Thoracic aorta (tissue), 2 donors: ENCODE measurements at regions not wholly inside any gene's neighbourhood (a gene's known extent, or its start where the extent isn't known, plus 50 kb on each side); places are given as distances from the start of the nearest gene placed in this dataset.

Experiments used
- ATAC-seq: fragments of 150-250 bp; one replicate; pipeline ENCODE4 v1.8.0; 2017; ENCODE audit warnings: low read depth; ENCODE audit not compliant: insufficient number of reproducible peaks, low FRiP score
- DNase-seq: peaks from one replicate; pipeline ENCODE4 v3.0.0-alpha.2; 2020; ENCODE audit warnings: low spot score
- H3K27ac ChIP-seq, 2 donors: fragments of 200-600 bp; sonication (generic); 1 replicate in 1 of 2; 2 replicates in 1 of 2; pipeline ENCODE4 v1.5.1; 2016; ENCODE audit warnings: mild to moderate bottlenecking in 2 of 2, moderate library complexity in 2 of 2
- H3K27me3 ChIP-seq: fragments of 200-600 bp; sonication (generic); replicated peaks from 2 replicates; pipeline ENCODE4 v1.6.0; 2016; ENCODE audit warnings: mild to moderate bottlenecking; ENCODE audit not compliant: insufficient read depth
- H3K36me3 ChIP-seq: fragments of 200-600 bp; sonication (generic); one replicate; pipeline ENCODE4 v1.5.1; 2016
- H3K4me1 ChIP-seq, 2 donors: fragments of 200-600 bp; sonication (generic); 1 replicate in 1 of 2; 2 replicates in 1 of 2; pipeline versions ENCODE4 v1.5.1 to v1.6.0; 2016; ENCODE audit warnings: low read depth in 2 of 2, mild to moderate bottlenecking in 1 of 2; ENCODE audit not compliant: control insufficient read depth in 1 of 2
- H3K4me3 ChIP-seq: fragments of 200-600 bp; sonication (generic); 2 replicates; pipeline ENCODE4 v1.5.1; 2016; ENCODE audit warnings: mild to moderate bottlenecking
- H3K9me3 ChIP-seq: fragments of 200-600 bp; sonication (generic); 2 replicates; pipeline ENCODE4 v1.5.1; 2016
- TF ChIP-seq, protein P1 (sequence below): fragments of 200-600 bp; sonication (generic); IDR thresholded peaks from one replicate; pipeline ENCODE4 v1.5.1; 2019; ENCODE audit warnings: antibody characterized with exemption

DNA sequence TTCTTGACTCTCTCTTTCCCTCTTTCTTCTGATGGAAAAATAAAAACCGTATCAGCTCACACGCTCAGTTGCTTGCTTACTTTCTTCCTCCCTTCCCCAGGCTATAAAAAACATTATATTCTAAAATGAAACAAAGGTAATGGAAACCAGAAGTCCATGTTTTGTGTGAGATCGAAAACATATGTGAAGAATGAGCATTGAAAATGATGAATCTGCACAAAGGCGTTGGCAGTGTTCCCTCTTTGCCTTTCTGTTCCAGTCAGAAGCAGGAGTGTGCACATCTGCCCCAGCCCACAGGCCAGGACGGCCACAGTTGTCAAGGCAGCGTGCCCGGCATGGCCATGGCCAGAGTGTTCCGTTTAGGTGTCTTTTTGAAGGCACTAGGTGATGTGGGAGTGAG, 185.3 kb upstream of the USP24 start:
- ATAC-seq (no peak), DNase-seq (no peak)
- TF ChIP-seq, protein P1, sequence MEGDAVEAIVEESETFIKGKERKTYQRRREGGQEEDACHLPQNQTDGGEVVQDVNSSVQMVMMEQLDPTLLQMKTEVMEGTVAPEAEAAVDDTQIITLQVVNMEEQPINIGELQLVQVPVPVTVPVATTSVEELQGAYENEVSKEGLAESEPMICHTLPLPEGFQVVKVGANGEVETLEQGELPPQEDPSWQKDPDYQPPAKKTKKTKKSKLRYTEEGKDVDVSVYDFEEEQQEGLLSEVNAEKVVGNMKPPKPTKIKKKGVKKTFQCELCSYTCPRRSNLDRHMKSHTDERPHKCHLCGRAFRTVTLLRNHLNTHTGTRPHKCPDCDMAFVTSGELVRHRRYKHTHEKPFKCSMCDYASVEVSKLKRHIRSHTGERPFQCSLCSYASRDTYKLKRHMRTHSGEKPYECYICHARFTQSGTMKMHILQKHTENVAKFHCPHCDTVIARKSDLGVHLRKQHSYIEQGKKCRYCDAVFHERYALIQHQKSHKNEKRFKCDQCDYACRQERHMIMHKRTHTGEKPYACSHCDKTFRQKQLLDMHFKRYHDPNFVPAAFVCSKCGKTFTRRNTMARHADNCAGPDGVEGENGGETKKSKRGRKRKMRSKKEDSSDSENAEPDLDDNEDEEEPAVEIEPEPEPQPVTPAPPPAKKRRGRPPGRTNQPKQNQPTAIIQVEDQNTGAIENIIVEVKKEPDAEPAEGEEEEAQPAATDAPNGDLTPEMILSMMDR: no peak

DNA sequence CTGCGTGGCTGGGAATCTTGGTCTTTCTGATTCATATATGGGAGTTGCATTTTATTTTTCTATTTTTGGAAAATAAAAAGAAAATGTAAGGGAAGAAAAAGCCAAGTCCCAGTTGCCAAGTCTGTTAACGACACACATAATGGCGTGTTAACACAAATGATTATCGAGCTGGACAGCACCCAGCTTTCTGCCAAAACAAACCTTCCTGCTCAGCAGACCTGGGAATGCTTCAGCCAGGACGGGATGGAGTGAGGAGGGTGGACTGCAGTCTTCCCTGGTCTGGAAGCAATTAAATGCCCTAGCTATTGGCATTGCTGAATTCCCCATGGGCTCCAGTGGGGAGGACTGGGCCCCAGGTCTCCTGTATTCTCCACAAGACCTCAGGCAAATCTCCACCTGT, 184.2 kb upstream of the USP24 start:
- H3K4me3 ChIP-seq: no peak overlapping the region
- H3K36me3 ChIP-seq: no peaks in the 10 kb centered on the region
- DNase-seq (no peak), ATAC-seq (no peak)
- no peaks in the 10 kb centered on the region for H3K27me3 ChIP-seq
- TF ChIP-seq, protein P1: no peak
- no peak overlapping the region for H3K27ac ChIP-seq
- H3K9me3 ChIP-seq: peaks cover 2% of the 10 kb centered on the region
- peaks cover 0 to 6% of the 10 kb centered on the region in 2 donors for H3K4me1 ChIP-seq

More for the DNA sequence above, 185.3 kb upstream of the USP24 start:
- no peak overlapping the region for H3K27ac ChIP-seq
- no peaks in the 10 kb centered on the region for H3K36me3 ChIP-seq
- no peak overlapping the region for H3K4me3 ChIP-seq
- no peaks in the 10 kb centered on the region for H3K9me3 ChIP-seq
- peaks cover 0 to 6% of the 10 kb centered on the region in 2 donors for H3K4me1 ChIP-seq
- H3K27me3 ChIP-seq: no peaks in the 10 kb centered on the region

DNA sequence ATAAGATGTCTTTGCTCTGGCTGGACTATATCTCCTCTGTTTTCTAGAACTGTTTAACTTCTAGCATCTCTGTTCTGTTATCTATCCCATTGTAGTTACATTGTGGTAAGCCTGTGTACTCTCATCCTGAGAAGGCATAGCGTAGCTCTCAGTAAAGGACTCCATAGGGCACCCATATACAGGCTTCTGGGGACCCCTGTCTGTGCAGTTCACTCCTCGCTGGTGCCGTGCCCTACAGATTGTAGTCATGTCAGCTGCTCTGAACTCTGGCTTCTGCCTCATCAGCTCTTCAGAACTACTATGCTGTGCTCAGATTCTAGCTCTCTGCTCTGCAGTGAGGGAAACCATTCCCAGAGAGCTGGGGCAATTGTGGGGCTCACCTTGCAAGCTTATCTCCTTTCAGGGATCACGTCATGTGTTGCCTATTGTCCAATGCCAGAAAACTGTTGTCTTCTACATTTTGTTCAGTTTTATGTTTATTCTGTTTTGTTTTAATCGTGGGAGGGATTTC, 181.3 kb upstream of the USP24 start:
- no peak for DNase-seq

DNA sequence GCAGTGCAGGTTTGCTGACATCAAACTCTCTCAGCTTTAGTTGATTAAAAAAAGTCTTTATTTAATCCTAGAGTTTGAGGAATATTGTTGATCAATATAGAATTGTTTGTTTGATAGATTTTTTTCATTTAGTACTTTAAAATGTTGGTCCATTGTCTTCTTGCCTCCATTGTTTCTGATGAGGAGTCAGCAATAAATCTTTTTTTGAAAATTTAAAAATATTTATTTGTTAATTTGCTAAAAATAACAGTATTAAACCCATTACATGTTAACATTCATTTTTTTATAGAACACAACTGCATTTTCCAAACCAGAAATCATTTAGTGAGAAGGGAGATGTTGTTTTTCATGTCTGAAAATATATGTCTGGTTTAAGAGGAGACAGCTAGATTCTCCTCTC, 173.8 kb upstream of the USP24 start:
- DNase-seq (no peak), ATAC-seq (no peak)
- H3K4me3 ChIP-seq: no peak overlapping the region
- no peaks in the 10 kb centered on the region for H3K27me3 ChIP-seq
- peaks cover 14% of the 10 kb centered on the region for H3K9me3 ChIP-seq
- TF ChIP-seq, protein P1: no peak
- no peaks in the 10 kb centered on the region for H3K4me1 ChIP-seq
- no peaks in the 10 kb centered on the region for H3K36me3 ChIP-seq
- no peak overlapping the region for H3K27ac ChIP-seq

More for the DNA sequence above, 181.3 kb upstream of the USP24 start:
- H3K27ac ChIP-seq: no peak overlapping the region
- H3K4me3 ChIP-seq: no peak overlapping the region
- no peak for ATAC-seq
- H3K27me3 ChIP-seq: no peaks in the 10 kb centered on the region
- peaks cover 6% of the 10 kb centered on the region for H3K9me3 ChIP-seq
- no peaks in the 10 kb centered on the region for H3K36me3 ChIP-seq
- peaks cover 0 to 6% of the 10 kb centered on the region in 2 donors for H3K4me1 ChIP-seq
- TF ChIP-seq, protein P1: no peak

DNA sequence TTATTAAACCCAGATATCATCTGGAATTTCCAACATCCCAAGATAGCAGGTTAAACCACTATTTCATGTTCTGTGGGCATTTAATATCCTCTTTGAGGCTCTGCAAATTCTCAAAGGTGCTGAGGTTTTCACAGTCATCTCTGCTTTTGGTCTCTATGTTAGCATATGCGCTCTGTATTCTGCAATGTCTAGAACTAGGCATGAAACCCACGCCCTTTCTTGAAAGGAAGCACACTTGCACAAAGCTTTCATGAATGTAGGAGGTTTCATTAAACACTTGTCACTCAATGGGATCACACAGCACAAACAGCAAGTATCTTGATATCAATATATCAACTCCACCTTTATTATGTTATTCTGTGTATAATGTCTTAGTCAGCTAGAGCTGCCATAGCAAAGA, 172.0 kb upstream of the USP24 start:
- TF ChIP-seq, protein P1: no peak
- Histone ChIP-seq H3K4me1 (no peaks in the 10 kb centered on the region), H3K27ac (no peak overlapping the region), H3K27me3 (no peaks in the 10 kb centered on the region), H3K4me3 (no peak overlapping the region), H3K36me3 (no peaks in the 10 kb centered on the region), H3K9me3 (peaks cover 14% of the 10 kb centered on the region)
- DNase-seq (no peak), ATAC-seq (no peak)
